GM21390 (cell line): ENCODE measurements at regions not wholly inside any gene's neighbourhood (a gene's known extent, or its start where the extent isn't known, plus 50 kb on each side); places are given as distances from the start of the nearest gene placed in this dataset.

Experiments
- ATAC-seq: cut with Tn5 transposase; IDR thresholded peaks from one replicate; pipeline ENCODE4 v1.9.1; 2021; ENCODE audit not compliant: unreplicated experiment

- no peak for ATAC-seq
These were observed 415.5 kb downstream of the NUF2 start for GRCh38 chr1:163737261-163737660.

GRCh38 chr1:163744301-163744887 is 422.6 kb downstream of the NUF2 start:
- no peak for ATAC-seq

- ATAC-seq = no peak
These were observed 423.4 kb downstream of the NUF2 start for GRCh38 chr1:163745204-163745603.

GRCh38 chr1:163747261-163747660 is 425.5 kb downstream of the NUF2 start:
- ATAC-seq = no peak

GRCh38 chr1:163747855-163748254 is 426.1 kb downstream of the NUF2 start:
- no peak for ATAC-seq

- ATAC-seq = no peak
These were observed 437.4 kb downstream of the NUF2 start for GRCh38 chr1:163758977-163759670.

GRCh38 chr1:163761898-163762297 is 440.1 kb downstream of the NUF2 start:
- ATAC-seq = no peak

- ATAC-seq = no peak
These were observed 444.6 kb downstream of the NUF2 start for GRCh38 chr1:163766257-163766918.

- no peak for ATAC-seq
These were observed 446.8 kb downstream of the NUF2 start for GRCh38 chr1:163768576-163768975.

- ATAC-seq = no peak
These were observed 448.5 kb downstream of the NUF2 start for GRCh38 chr1:163770265-163770664.

- ATAC-seq = no peak
These were observed 449.9 kb downstream of the NUF2 start for GRCh38 chr1:163771637-163772036.

GRCh38 chr1:163772246-163772645 is 450.5 kb downstream of the NUF2 start:
- no peak for ATAC-seq

GRCh38 chr1:163773396-163773795 is 451.6 kb downstream of the NUF2 start:
- no peak for ATAC-seq

- no peak for ATAC-seq
These were observed 452.7 kb downstream of the NUF2 start for GRCh38 chr1:163774401-163774945.

GRCh38 chr1:163774978-163775620 is 453.3 kb downstream of the NUF2 start:
- ATAC-seq = no peak

GRCh38 chr1:163777205-163777604 is 455.5 kb downstream of the NUF2 start:
- ATAC-seq = no peak

- no peak for ATAC-seq
These were observed 459.4 kb downstream of the NUF2 start for GRCh38 chr1:163781146-163781545.

GRCh38 chr1:163785868-163786405 is 464.2 kb downstream of the NUF2 start:
- ATAC-seq = no peak

- ATAC-seq = no peak
These were observed 468.2 kb downstream of the NUF2 start for GRCh38 chr1:163789911-163790310.

GRCh38 chr1:163794551-163794950 is 472.8 kb downstream of the NUF2 start:
- ATAC-seq = no peak

GRCh38 chr1:163796394-163796821 is 474.7 kb downstream of the NUF2 start:
- ATAC-seq = no peak
